Endothelial cell of umbilical vein (primary cell): ENCODE measurements at regions not wholly inside any gene's neighbourhood (a gene's known extent, or its start where the extent isn't known, plus 50 kb on each side); places are given as distances from the start of the nearest gene placed in this dataset.

Experiments
- BruUV-seq: library from RNA; stranded (reverse); fragments of 400-500 nt; replicated peaks from 2 replicates; lab custom pipeline; 2021; lab: Mats Ljungman, UMichigan
- CTCF ChIA-PET: fragments of 300-600, 350-600 bp; sonication (Branson Sonifier 250); formaldehyde crosslinking; loops from one replicate; lab custom pipeline; 2021; ENCODE audit warnings: antibody characterized with exemption, inconsistent platforms; lab: Charles Lee
- POLR2A ChIA-PET: fragments of 300-600, 350-600 bp; sonication (Branson Sonifier 250); formaldehyde crosslinking; loops from one replicate; lab custom pipeline; 2021; ENCODE audit warnings: antibody characterized with exemption, inconsistent platforms; lab: Charles Lee
- DNase-seq: peaks from one replicate; pipeline ENCODE4 v3.0.0-alpha.2; 2011; ENCODE audit warnings: low read depth, low spot score
- FAIRE-seq: peaks from 2 replicates; lab custom pipeline; 2011; peaks lifted over from hg19 to GRCh38; lab: Jason Lieb, UNC
- H2AFZ ChIP-seq: 2 replicates; pipeline ENCODE4 v1.6.0; 2012; ENCODE audit warnings: low read depth, low read length, control low read depth, inconsistent platforms
- H3K27ac ChIP-seq: 2 replicates; pipeline ENCODE4 v1.5.1; 2011; ENCODE audit warnings: low read depth, mild to moderate bottlenecking, control low read depth, low read length, moderate library complexity; ENCODE audit not compliant: insufficient read depth
- H3K27me3 ChIP-seq, 2 experiments: 2 replicates each; pipeline versions ENCODE4 v1.6.0 to v1.6.1; 2011; ENCODE audit warnings: low read length in 2 of 2, mixed read lengths in 1 of 2; ENCODE audit not compliant: control insufficient read depth in 2 of 2, insufficient read depth in 2 of 2
- H3K36me3 ChIP-seq, 2 experiments: 2 replicates in 1 of 2; 3 replicates in 1 of 2; pipeline ENCODE4 v1.5.1; 2011; ENCODE audit warnings: low read length in 2 of 2, mild to moderate bottlenecking in 1 of 2, moderate library complexity in 1 of 2; ENCODE audit not compliant: control insufficient read depth in 2 of 2, insufficient read depth in 2 of 2; ENCODE audit errors: extremely low read depth in 1 of 2
- H3K4me1 ChIP-seq: 3 replicates; pipeline ENCODE4 v1.5.1; 2011; ENCODE audit warnings: mild to moderate bottlenecking, low read length; ENCODE audit not compliant: control insufficient read depth, insufficient read depth; ENCODE audit errors: extremely low read depth
- H3K4me2 ChIP-seq: 2 replicates; pipeline ENCODE4 v1.6.1; 2011; ENCODE audit warnings: low read length, control low read depth, mixed read lengths; ENCODE audit not compliant: insufficient read depth
- H3K4me3 ChIP-seq, 3 experiments: fragments of 200-600 bp in 1 of 3; sonication (generic), shearing (Covaris generic) in 1 of 3; replicated peaks in 1 of 3; 2 replicates each; pipeline ENCODE4 v1.5.1; 2011 to 2016; ENCODE audit warnings: control low read depth in 3 of 3, low read length in 3 of 3, mild to moderate bottlenecking in 2 of 3, inconsistent platforms in 1 of 3, low read depth in 1 of 3, moderate library complexity in 1 of 3; ENCODE audit not compliant: insufficient read depth in 1 of 3
- H3K79me2 ChIP-seq: 2 replicates; pipeline ENCODE4 v1.6.0; 2012; ENCODE audit warnings: low read length, inconsistent platforms; ENCODE audit not compliant: control insufficient read depth, insufficient read depth
- H3K9ac ChIP-seq: replicated peaks from 2 replicates; pipeline ENCODE3; 2011; ENCODE audit warnings: low read length, control low read depth; ENCODE audit not compliant: insufficient read depth; ENCODE audit errors: extremely low read depth
- H3K9me1 ChIP-seq: replicated peaks from 3 replicates; pipeline ENCODE4 v1.6.0; 2011; ENCODE audit warnings: mild to moderate bottlenecking, low read length; ENCODE audit not compliant: control insufficient read depth, insufficient read depth; ENCODE audit errors: extremely low read depth
- H3K9me3 ChIP-seq: replicated peaks from 2 replicates; pipeline ENCODE4 v1.5.1; 2012; ENCODE audit warnings: low read length, inconsistent platforms; ENCODE audit not compliant: control insufficient read depth, insufficient read depth
- H4K20me1 ChIP-seq: replicated peaks from 2 replicates; pipeline ENCODE3; 2011; ENCODE audit warnings: mild to moderate bottlenecking, low read length; ENCODE audit not compliant: control insufficient read depth, insufficient read depth; ENCODE audit errors: extremely low read depth
- EZH2 ChIP-seq: IDR thresholded peaks from 2 replicates; pipeline ENCODE4 v1.6.1; 2012; ENCODE audit warnings: borderline replicate concordance, low read depth, mild to moderate bottlenecking, moderate library complexity, low read length, inconsistent platforms; ENCODE audit not compliant: severe bottlenecking
- FOS ChIP-seq: IDR thresholded peaks from 2 replicates; pipeline ENCODE4 v1.6.1; 2011; ENCODE audit warnings: mild to moderate bottlenecking, low read length, moderate library complexity, borderline replicate concordance; ENCODE audit not compliant: insufficient read depth
- GATA2 ChIP-seq: IDR thresholded peaks from 2 replicates; pipeline ENCODE4 v1.7.0; 2011; ENCODE audit warnings: low read depth, mild to moderate bottlenecking, moderate library complexity, mixed read lengths, low read length; ENCODE audit not compliant: insufficient read length, insufficient read depth
- JUN ChIP-seq: IDR thresholded peaks from 2 replicates; pipeline ENCODE4 v1.6.1; 2011; ENCODE audit warnings: borderline replicate concordance, low read depth; ENCODE audit not compliant: insufficient read length, insufficient read depth
- MYC ChIP-seq: IDR thresholded peaks from one replicate; pipeline ENCODE4 v1.6.1; 2011; ENCODE audit warnings: mild to moderate bottlenecking, low read depth, low read length
- POLR2A ChIP-seq: IDR thresholded peaks from 2 replicates; pipeline ENCODE4 v1.6.1; 2012; ENCODE audit warnings: low read depth, mild to moderate bottlenecking, control low read depth, low read length
- POLR2AphosphoS5 ChIP-seq: IDR thresholded peaks from 2 replicates; pipeline ENCODE4 v1.6.1; 2012; ENCODE audit warnings: low read depth, mild to moderate bottlenecking, control low read depth, low read length, moderate library complexity; ENCODE audit not compliant: insufficient read depth
- dilution Hi-C: fragments of 300-500 bp; cut with MboI; formaldehyde crosslinking; loops from one replicate; pipeline ENCODE4 v1.15.0; 2019; ENCODE audit warnings: low sequenced_read_pairs; ENCODE audit not compliant: extremely low pct_ligation_motif_present
- intact Hi-C: fragments of 100-400 bp; cut with micrococcal nuclease; formaldehyde crosslinking; loops from one replicate; pipeline ENCODE4 v1.10.0; 2022
- TF ChIP-seq, protein P1 (sequence below), 2 donors: IDR thresholded peaks; 1 replicate in 1 of 2; 2 replicates in 1 of 2; pipeline ENCODE4 v1.5.1; 2011; ENCODE audit warnings: low read length in 2 of 2, mild to moderate bottlenecking in 2 of 2, moderate library complexity in 2 of 2, control low read depth in 1 of 2, inconsistent platforms in 1 of 2, low read depth in 1 of 2; ENCODE audit not compliant: insufficient read depth in 1 of 2; ENCODE audit errors: extremely low read depth in 1 of 2
- TF ChIP-seq, protein P2 (sequence below): IDR thresholded peaks from 2 replicates; pipeline ENCODE4 v1.6.1; 2011; ENCODE audit not compliant: insufficient read depth, insufficient read length

DNA sequence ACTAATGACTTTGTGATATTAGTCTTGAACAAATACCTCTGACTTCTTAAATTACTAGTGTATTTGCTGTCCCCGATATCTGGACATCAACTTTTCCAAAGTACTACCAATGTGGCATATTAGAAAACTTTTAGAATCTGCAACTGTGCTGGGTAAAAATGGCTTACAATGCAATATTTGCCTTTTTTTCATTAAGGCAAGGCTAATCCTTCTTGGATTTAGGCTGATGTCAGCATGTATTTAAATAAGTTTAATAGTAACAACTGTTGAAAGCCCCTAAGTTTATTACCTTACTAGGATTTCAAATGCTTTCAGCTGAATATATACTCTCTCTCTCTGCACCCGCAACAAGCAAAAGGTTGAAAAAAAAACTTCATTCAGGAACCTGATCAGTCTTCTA, 1232.3 kb downstream of the REEP3 start:
- BruUV-seq, result no TSS peak
- no peaks in the 10 kb centered on the region for H3K9me1 ChIP-seq
- H3K4me1 ChIP-seq, result no peaks in the 10 kb centered on the region
- no peak overlapping the region for H2AFZ ChIP-seq
- H3K9me3 ChIP-seq, result no peaks in the 10 kb centered on the region
- DNase-seq (no peak), FAIRE-seq (no peak)
- no peak overlapping the region for H3K9ac ChIP-seq
- ChIA-PET POLR2A (no interaction called here), CTCF (no interaction called here)
- H3K4me3 ChIP-seq, result no peak overlapping the region
- no peak overlapping the region for H3K27ac ChIP-seq
- H3K36me3 ChIP-seq, result no peaks in the 10 kb centered on the region
- no peaks in the 10 kb centered on the region for H3K79me2 ChIP-seq
- dilution Hi-C loops (no loop called here), intact Hi-C loops (no loop called here)
- H3K4me2 ChIP-seq, result no peak overlapping the region
- TF ChIP-seq POLR2AphosphoS5 (no peak), MYC (no peak), POLR2A (no peak), EZH2 (no peak), JUN (no peak), FOS (no peak), GATA2 (no peak)
- TF ChIP-seq, protein P1, sequence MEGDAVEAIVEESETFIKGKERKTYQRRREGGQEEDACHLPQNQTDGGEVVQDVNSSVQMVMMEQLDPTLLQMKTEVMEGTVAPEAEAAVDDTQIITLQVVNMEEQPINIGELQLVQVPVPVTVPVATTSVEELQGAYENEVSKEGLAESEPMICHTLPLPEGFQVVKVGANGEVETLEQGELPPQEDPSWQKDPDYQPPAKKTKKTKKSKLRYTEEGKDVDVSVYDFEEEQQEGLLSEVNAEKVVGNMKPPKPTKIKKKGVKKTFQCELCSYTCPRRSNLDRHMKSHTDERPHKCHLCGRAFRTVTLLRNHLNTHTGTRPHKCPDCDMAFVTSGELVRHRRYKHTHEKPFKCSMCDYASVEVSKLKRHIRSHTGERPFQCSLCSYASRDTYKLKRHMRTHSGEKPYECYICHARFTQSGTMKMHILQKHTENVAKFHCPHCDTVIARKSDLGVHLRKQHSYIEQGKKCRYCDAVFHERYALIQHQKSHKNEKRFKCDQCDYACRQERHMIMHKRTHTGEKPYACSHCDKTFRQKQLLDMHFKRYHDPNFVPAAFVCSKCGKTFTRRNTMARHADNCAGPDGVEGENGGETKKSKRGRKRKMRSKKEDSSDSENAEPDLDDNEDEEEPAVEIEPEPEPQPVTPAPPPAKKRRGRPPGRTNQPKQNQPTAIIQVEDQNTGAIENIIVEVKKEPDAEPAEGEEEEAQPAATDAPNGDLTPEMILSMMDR (IDR thresholded peaks at IDR 0.05; ENCODE audit: extremely low read depth in 1 of 2, insufficient read depth in 1 of 2, low read depth in 1 of 2, low read length in 2 of 2), result no peak
- TF ChIP-seq, protein P2, sequence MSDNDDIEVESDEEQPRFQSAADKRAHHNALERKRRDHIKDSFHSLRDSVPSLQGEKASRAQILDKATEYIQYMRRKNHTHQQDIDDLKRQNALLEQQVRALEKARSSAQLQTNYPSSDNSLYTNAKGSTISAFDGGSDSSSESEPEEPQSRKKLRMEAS, result no peak
- H4K20me1 ChIP-seq, result no peaks in the 10 kb centered on the region
- no peaks in the 10 kb centered on the region for H3K27me3 ChIP-seq
